IMR-90 (cell line): ENCODE measurements at regions not wholly inside any gene's neighbourhood (a gene's known extent, or its start where the extent isn't known, plus 50 kb on each side); places are given as distances from the start of the nearest gene placed in this dataset.

Experiments used
- ATAC-seq: fragments of 200-7000 bp; cut with Tn5 transposase; 2 replicates; pipeline ENCODE4 v1.9.1; 2020; ENCODE audit warnings: low read depth, mild to moderate bottlenecking, moderate library complexity
- BruUV-seq: library from RNA; stranded (reverse); fragments of 400-500 nt; replicated peaks from 2 replicates; lab custom pipeline; 2021; lab: Mats Ljungman, UMichigan
- CTCF ChIA-PET: fragments of 300-600 bp; formaldehyde crosslinking; extraction: SDS; loops from one replicate; lab custom pipeline; 2021; ENCODE audit warnings: antibody characterized with exemption; lab: Yijun Ruan, JAX
- POLR2A ChIA-PET: fragments of 300-600 bp; sonication (Branson Sonifier 250); formaldehyde crosslinking; loops from one replicate; lab custom pipeline; 2022; ENCODE audit warnings: antibody characterized with exemption; ENCODE audit not compliant: unreplicated experiment; lab: Charles Lee
- DNase-seq: peaks from one replicate; pipeline ENCODE4 v3.0.0; 2013
- H2AFZ ChIP-seq: replicated peaks from 2 replicates; pipeline ENCODE3; 2013; ENCODE audit warnings: low read length, mild to moderate bottlenecking; ENCODE audit not compliant: poor library complexity
- H2AK5ac ChIP-seq: 2 replicates; pipeline ENCODE4 v1.6.1; 2013; ENCODE audit warnings: low read depth, low read length, inconsistent platforms
- H2AK9ac ChIP-seq: replicated peaks from 2 replicates; pipeline ENCODE3; 2013; ENCODE audit warnings: mild to moderate bottlenecking, low read depth, low read length, moderate library complexity; ENCODE audit not compliant: poor library complexity
- H2BK120ac ChIP-seq: 2 replicates; pipeline ENCODE4 v1.6.1; 2013; ENCODE audit warnings: low read depth, low read length, inconsistent platforms
- H2BK15ac ChIP-seq: 3 replicates; pipeline ENCODE4 v1.6.1; 2013; ENCODE audit warnings: low read depth, low read length, inconsistent platforms
- H2BK20ac ChIP-seq: 2 replicates; pipeline ENCODE4 v1.6.1; 2013; ENCODE audit warnings: low read depth, mild to moderate bottlenecking, inconsistent platforms, low read length, moderate library complexity
- H2BK5ac ChIP-seq: 2 replicates; pipeline ENCODE4 v1.6.1; 2013; ENCODE audit warnings: mild to moderate bottlenecking, low read depth, low read length, inconsistent platforms; ENCODE audit not compliant: poor library complexity, severe bottlenecking
- H3K14ac ChIP-seq: replicated peaks from 2 replicates; pipeline ENCODE4 v1.6.1; 2013; ENCODE audit warnings: low read depth, low read length, inconsistent platforms
- H3K18ac ChIP-seq: 2 replicates; pipeline ENCODE4 v1.6.1; 2013; ENCODE audit warnings: low read depth, low read length, control low read depth
- H3K23ac ChIP-seq: 2 replicates; pipeline ENCODE4 v1.6.1; 2013; ENCODE audit warnings: low read depth, low read length, inconsistent platforms
- H3K27ac ChIP-seq: 2 replicates; pipeline ENCODE4 v1.5.1; 2013; ENCODE audit warnings: mild to moderate bottlenecking, control low read depth, low read length; ENCODE audit not compliant: insufficient read depth
- H3K27me3 ChIP-seq: 2 replicates; pipeline ENCODE4 v1.6.1; 2013; ENCODE audit warnings: low read length; ENCODE audit not compliant: control insufficient read depth, insufficient read depth
- H3K36me3 ChIP-seq: 2 replicates; pipeline ENCODE4 v1.6.1; 2013; ENCODE audit warnings: low read length, mixed read lengths; ENCODE audit not compliant: control insufficient read depth, insufficient read depth
- H3K4ac ChIP-seq: 2 replicates; pipeline ENCODE4 v1.6.1; 2013; ENCODE audit warnings: low read depth, low read length, inconsistent platforms
- H3K4me1 ChIP-seq: 2 replicates; pipeline ENCODE4 v1.6.1; 2013; ENCODE audit warnings: low read length, mixed read lengths; ENCODE audit not compliant: control insufficient read depth, insufficient read depth
- H3K4me2 ChIP-seq: 2 replicates; pipeline ENCODE4 v1.6.1; 2013; ENCODE audit warnings: low read depth, mild to moderate bottlenecking, control low read depth, low read length, moderate library complexity
- H3K4me3 ChIP-seq: 2 replicates; pipeline ENCODE4 v1.5.1; 2013; ENCODE audit warnings: low read depth, mild to moderate bottlenecking, control low read depth, low read length, moderate library complexity; ENCODE audit not compliant: insufficient read depth
- H3K56ac ChIP-seq: 2 replicates; pipeline ENCODE4 v1.6.1; 2013; ENCODE audit warnings: low read length, inconsistent platforms; ENCODE audit not compliant: insufficient read depth; ENCODE audit errors: extremely low read depth
- H3K79me1 ChIP-seq, 2 experiments: 2 replicates each; pipeline ENCODE4 v1.6.1; 2013; ENCODE audit warnings: low read length in 2 of 2, inconsistent platforms in 1 of 2, low read depth in 1 of 2
- H3K9ac ChIP-seq: 2 replicates; pipeline ENCODE4 v1.6.1; 2013; ENCODE audit warnings: low read depth, low read length, control low read depth
- H3K9me1 ChIP-seq: 2 replicates; pipeline ENCODE4 v1.6.1; 2013; ENCODE audit warnings: low read length, inconsistent platforms; ENCODE audit not compliant: insufficient read depth
- H3K9me3 ChIP-seq: 2 replicates; pipeline ENCODE4 v1.6.1; 2013; ENCODE audit warnings: low read length; ENCODE audit not compliant: control insufficient read depth, insufficient read depth
- H4K20me1 ChIP-seq: 2 replicates; pipeline ENCODE4 v1.6.1; 2013; ENCODE audit warnings: low read length, inconsistent platforms; ENCODE audit not compliant: insufficient read depth
- H4K5ac ChIP-seq: 2 replicates; pipeline ENCODE4 v1.6.1; 2013; ENCODE audit warnings: mild to moderate bottlenecking, low read depth, low read length, control low read depth
- H4K8ac ChIP-seq, 2 experiments: 2 replicates each; pipeline ENCODE4 v1.6.1; 2013; ENCODE audit warnings: low read depth in 2 of 2, low read length in 2 of 2, control low read depth in 1 of 2, inconsistent platforms in 1 of 2
- H4K91ac ChIP-seq: 2 replicates; pipeline ENCODE4 v1.6.1; 2013; ENCODE audit warnings: low read depth, low read length, inconsistent platforms; ENCODE audit not compliant: insufficient read depth
- BHLHE40 ChIP-seq: fragments of 150-350 bp; IDR thresholded peaks from 2 replicates; pipeline ENCODE4 v1.6.1; 2016; ENCODE audit warnings: mild to moderate bottlenecking, low read depth, low read length
- CEBPB ChIP-seq: IDR thresholded peaks from 2 replicates; pipeline ENCODE4 v1.6.1; 2012; ENCODE audit warnings: low read depth, low read length, improper control_type of control experiment
- CHD1 ChIP-seq: IDR thresholded peaks from 2 replicates; pipeline ENCODE4 v1.6.1; 2012; ENCODE audit warnings: low read depth, low read length, improper control_type of control experiment
- CTCF ChIP-seq: conservative IDR thresholded peaks from 2 replicates; pipeline ENCODE4 v1.5.1; 2012; ENCODE audit warnings: mild to moderate bottlenecking, low read depth, low read length, improper control_type of control experiment
- ELK1 ChIP-seq: fragments of 150-350 bp; IDR thresholded peaks from 2 replicates; pipeline ENCODE4 v1.6.1; 2016; ENCODE audit warnings: low read depth, mild to moderate bottlenecking, low read length, moderate library complexity, borderline replicate concordance
- FOS ChIP-seq: fragments of 150-350 bp; IDR thresholded peaks from 2 replicates; pipeline ENCODE4 v1.6.1; 2016; ENCODE audit warnings: low read depth, low read length
- MAFK ChIP-seq: IDR thresholded peaks from 2 replicates; pipeline ENCODE4 v1.6.1; 2012; ENCODE audit warnings: low read depth, low read length, improper control_type of control experiment
- MAZ ChIP-seq: IDR thresholded peaks from 2 replicates; pipeline ENCODE4 v1.6.1; 2012; ENCODE audit warnings: low read depth, mild to moderate bottlenecking, low read length, improper control_type of control experiment, moderate library complexity, borderline replicate concordance
- MXI1 ChIP-seq: IDR thresholded peaks from 2 replicates; pipeline ENCODE4 v1.6.1; 2012; ENCODE audit warnings: low read depth, mild to moderate bottlenecking, low read length, moderate library complexity, borderline replicate concordance
- NFE2L2 ChIP-seq: fragments of 150-350 bp; IDR thresholded peaks from 2 replicates; pipeline ENCODE4 v1.6.1; 2016; ENCODE audit warnings: low read depth, mild to moderate bottlenecking, low read length
- POLR2A ChIP-seq: IDR thresholded peaks from 2 replicates; pipeline ENCODE4 v1.6.1; 2012; ENCODE audit warnings: mild to moderate bottlenecking, low read depth, low read length
- RAD21 ChIP-seq: IDR thresholded peaks from 2 replicates; pipeline ENCODE4 v1.6.1; 2012; ENCODE audit warnings: low read length, improper control_type of control experiment
- RCOR1 ChIP-seq: IDR thresholded peaks from 2 replicates; pipeline ENCODE4 v1.6.1; 2012; ENCODE audit warnings: mild to moderate bottlenecking, low read length, improper control_type of control experiment; ENCODE audit not compliant: insufficient replicate concordance
- RFX5 ChIP-seq: IDR thresholded peaks from 2 replicates; pipeline ENCODE4 v1.8.0; 2012; ENCODE audit warnings: low read depth, mild to moderate bottlenecking, low read length, moderate library complexity
- SMC3 ChIP-seq: fragments of 150-350 bp; IDR thresholded peaks from 2 replicates; pipeline ENCODE4 v1.6.1; 2016; ENCODE audit warnings: low read depth, mild to moderate bottlenecking, antibody characterized with exemption, low read length, moderate library complexity
- USF2 ChIP-seq: fragments of 150-350 bp; IDR thresholded peaks from 2 replicates; pipeline ENCODE4 v1.6.1; 2017; ENCODE audit warnings: mild to moderate bottlenecking, antibody characterized with exemption, low read length, low read depth
- WGBS, 2 experiments: methylation state at CpG; one replicate each; pipeline versions ENCODE4 v1.1.5 to v1.1.7; 2013; ENCODE audit warnings: missing lambda C conversion rate in 2 of 2; ENCODE audit not compliant: insufficient read length in 1 of 2; ENCODE audit errors: extremely low coverage in 2 of 2; 5-methylcytosine and 5-hydroxymethylcytosine counted together
- dilution Hi-C: fragments of 300-500 bp; cut with HindIII; formaldehyde crosslinking; loops from one replicate; pipeline ENCODE4 v1.14.3; 2018; ENCODE audit warnings: low sequenced_read_pairs; ENCODE audit not compliant: unreplicated experiment
- in situ Hi-C: fragments of 300-500 bp; cut with MboI; formaldehyde crosslinking; loops from 3 replicates; pipeline ENCODE4 v1.14.3; 2019; ENCODE audit warnings: low sequenced_read_pairs, inconsistent platforms, mixed read lengths
- intact Hi-C: fragments of 100-400 bp; cut with micrococcal nuclease; formaldehyde crosslinking; loops from 2 replicates; pipeline ENCODE4 v1.10.0; 2022

GRCh38 chrX:1835056-1835455 lies 220.2 kb downstream of the ASMT start:
- no CpG with 5 or more reads among the region's 4 CpGs for WGBS, 2 experiments
- Histone ChIP-seq H2BK15ac (no peak overlapping the region), H4K91ac (no peak overlapping the region), H3K4me2 (no peak overlapping the region), H3K27me3 (no peaks in the 10 kb centered on the region), H3K56ac (no peak overlapping the region), H3K14ac (no peak overlapping the region), H4K20me1 (no peaks in the 10 kb centered on the region), H3K9ac (no peak overlapping the region), H2AFZ (no peak overlapping the region), H4K8ac (no peak overlapping the region), H3K18ac (no peak overlapping the region), H3K4me1 (no peaks in the 10 kb centered on the region), H2BK5ac (no peak overlapping the region), H4K5ac (no peak overlapping the region), H3K36me3 (no peaks in the 10 kb centered on the region), H2AK5ac (no peak overlapping the region), H3K4ac (no peak overlapping the region), H3K9me3 (peaks cover 12% of the 10 kb centered on the region), H3K79me1 (no peaks in the 10 kb centered on the region), H2AK9ac (no peak overlapping the region), H2BK20ac (no peak overlapping the region), H3K23ac (no peak overlapping the region), H3K4me3 (no peak overlapping the region), H2BK120ac (no peak overlapping the region), H3K27ac (no peak overlapping the region), H3K9me1 (no peaks in the 10 kb centered on the region)
- dilution Hi-C loops (no loop called here), intact Hi-C loops (no loop called here), in situ Hi-C loops (no loop called here)
- DNase-seq, result no peak
- ATAC-seq, result no peak
- TF ChIP-seq CTCF (no peak), CEBPB (no peak), SMC3 (no peak), BHLHE40 (no peak), CHD1 (no peak), RCOR1 (no peak), RAD21 (no peak), USF2 (no peak), POLR2A (no peak), NFE2L2 (no peak), MAZ (no peak), MXI1 (no peak), FOS (no peak), RFX5 (no peak), ELK1 (no peak), MAFK (no peak)
- BruUV-seq, result no TSS peak
- ChIA-PET POLR2A (no interaction called here), CTCF (no interaction called here)
